H9 (cell line): ENCODE measurements at regions not wholly inside any gene's neighbourhood (a gene's known extent, or its start where the extent isn't known, plus 50 kb on each side); places are given as distances from the start of the nearest gene placed in this dataset.

Experiments used
- DNase-seq: peaks from one replicate; pipeline ENCODE4 v3.0.0-alpha.2; 2017
- H2AFZ ChIP-seq: one replicate; pipeline ENCODE4 v1.6.1; 2013; ENCODE audit warnings: mild to moderate bottlenecking, low read length, control low read depth, moderate library complexity
- H2AK5ac ChIP-seq: 2 replicates; pipeline ENCODE4 v1.6.1; 2013; ENCODE audit warnings: low read length, control low read depth, mixed read lengths; ENCODE audit not compliant: insufficient read length
- H2BK120ac ChIP-seq: one replicate; pipeline ENCODE4 v1.6.1; 2013; ENCODE audit warnings: low read depth, mild to moderate bottlenecking, low read length, control low read depth, inconsistent platforms; ENCODE audit not compliant: poor library complexity, severe bottlenecking
- H2BK12ac ChIP-seq: 2 replicates; pipeline ENCODE4 v1.6.1; 2013; ENCODE audit warnings: low read length, control low read depth, mixed read lengths, low read depth; ENCODE audit not compliant: insufficient read length
- H2BK15ac ChIP-seq: 2 replicates; pipeline ENCODE4 v1.6.1; 2013; ENCODE audit warnings: low read depth, low read length, control low read depth
- H2BK20ac ChIP-seq: one replicate; pipeline ENCODE4 v1.6.1; 2013; ENCODE audit warnings: low read depth, mild to moderate bottlenecking, low read length, control low read depth, inconsistent platforms; ENCODE audit not compliant: poor library complexity, severe bottlenecking
- H2BK5ac ChIP-seq: 2 replicates; pipeline ENCODE4 v1.6.1; 2013; ENCODE audit warnings: low read length, control low read depth, mixed read lengths; ENCODE audit not compliant: insufficient read length
- H3K14ac ChIP-seq: 2 replicates; pipeline ENCODE4 v1.6.1; 2013; ENCODE audit warnings: low read length, control low read depth; ENCODE audit not compliant: insufficient read depth
- H3K18ac ChIP-seq: 2 replicates; pipeline ENCODE4 v1.6.1; 2013; ENCODE audit warnings: low read depth, mild to moderate bottlenecking, mixed read lengths, low read length, control low read depth; ENCODE audit not compliant: insufficient read length
- H3K23ac ChIP-seq: 2 replicates; pipeline ENCODE4 v1.6.1; 2013; ENCODE audit warnings: low read length, control low read depth, mixed read lengths, low read depth; ENCODE audit not compliant: insufficient read length
- H3K23me2 ChIP-seq: 2 replicates; pipeline ENCODE4 v1.6.1; 2013; ENCODE audit warnings: low read depth, mild to moderate bottlenecking, mixed read lengths, low read length, control low read depth; ENCODE audit not compliant: insufficient read length, poor library complexity, severe bottlenecking
- H3K27ac ChIP-seq: 2 replicates; pipeline ENCODE4 v1.5.1; 2013; ENCODE audit warnings: low read length, control low read depth, mixed read lengths, low read depth; ENCODE audit not compliant: insufficient read length
- H3K27me3 ChIP-seq: 2 replicates; pipeline ENCODE4 v1.6.1; 2013; ENCODE audit warnings: low read length, control low read depth, inconsistent platforms; ENCODE audit not compliant: insufficient read depth
- H3K4ac ChIP-seq: 2 replicates; pipeline ENCODE4 v1.6.1; 2013; ENCODE audit warnings: low read depth, mild to moderate bottlenecking, control low read depth, inconsistent platforms, low read length, moderate library complexity
- H3K4me1 ChIP-seq: 2 replicates; pipeline ENCODE4 v1.6.1; 2013; ENCODE audit warnings: low read length, control low read depth, inconsistent platforms; ENCODE audit not compliant: insufficient read depth
- H3K4me2 ChIP-seq: 2 replicates; pipeline ENCODE4 v1.6.1; 2013; ENCODE audit warnings: low read length, control low read depth, mixed read lengths; ENCODE audit not compliant: insufficient read length, insufficient read depth
- H3K56ac ChIP-seq: 2 replicates; pipeline ENCODE4 v1.6.1; 2013; ENCODE audit warnings: low read depth, mild to moderate bottlenecking, mixed read lengths, low read length, control low read depth; ENCODE audit not compliant: insufficient read length
- H3K79me1 ChIP-seq: 2 replicates; pipeline ENCODE4 v1.6.1; 2013; ENCODE audit warnings: low read depth, mild to moderate bottlenecking, moderate library complexity, low read length, control low read depth, inconsistent platforms; ENCODE audit not compliant: insufficient read depth, poor library complexity, severe bottlenecking
- H3K79me2 ChIP-seq: 2 replicates; pipeline ENCODE4 v1.6.1; 2013; ENCODE audit warnings: low read length, control low read depth, inconsistent platforms; ENCODE audit not compliant: insufficient read depth
- H3K9ac ChIP-seq: 2 replicates; pipeline ENCODE4 v1.6.1; 2013; ENCODE audit warnings: low read length, control low read depth, mixed read lengths; ENCODE audit not compliant: insufficient read length; ENCODE audit errors: extremely low read depth
- H3K9me3 ChIP-seq: one replicate; pipeline ENCODE4 v1.6.1; 2013; ENCODE audit warnings: low read depth, low read length, inconsistent platforms; ENCODE audit not compliant: control insufficient read depth
- H3T11ph ChIP-seq: one replicate; pipeline ENCODE4 v1.6.1; 2013; ENCODE audit warnings: mild to moderate bottlenecking, low read length, control low read depth, inconsistent platforms
- H4K20me1 ChIP-seq: one replicate; pipeline ENCODE4 v1.6.1; 2013; ENCODE audit not compliant: control insufficient read depth, insufficient read length, insufficient read depth
- H4K5ac ChIP-seq: 2 replicates; pipeline ENCODE4 v1.6.1; 2013; ENCODE audit warnings: low read depth, mild to moderate bottlenecking, mixed read lengths, low read length, control low read depth; ENCODE audit not compliant: insufficient read length
- H4K8ac ChIP-seq: replicated peaks from 2 replicates; pipeline ENCODE4 v1.6.1; 2013; ENCODE audit warnings: low read length, control low read depth, mixed read lengths, low read depth; ENCODE audit not compliant: insufficient read length
- H4K91ac ChIP-seq: 2 replicates; pipeline ENCODE4 v1.6.1; 2013; ENCODE audit warnings: low read depth, mild to moderate bottlenecking, moderate library complexity, mixed read lengths, low read length, control low read depth; ENCODE audit not compliant: insufficient read length
- H3K27ac Mint-ChIP-seq, 3 experiments: 2 replicates in 2 of 3; 3 replicates in 1 of 3; pipeline ENCODE4 v1.8.0; 2020 to 2021; ENCODE audit warnings: mixed read lengths in 3 of 3, mild to moderate bottlenecking in 1 of 3, moderate library complexity in 1 of 3
- H3K27me3 Mint-ChIP-seq: 2 replicates; pipeline ENCODE4 v1.8.0; 2021; ENCODE audit warnings: low read depth, mild to moderate bottlenecking, moderate library complexity, mixed read lengths
- H3K36me3 Mint-ChIP-seq, 3 experiments: 2 replicates in 2 of 3; 3 replicates in 1 of 3; pipeline ENCODE4 v1.8.0; 2020 to 2021; ENCODE audit warnings: low read depth in 3 of 3, mixed read lengths in 3 of 3; ENCODE audit not compliant: insufficient read depth in 1 of 3
- H3K4me1 Mint-ChIP-seq, 2 experiments: 2 replicates each; pipeline ENCODE4 v1.8.0; 2020; ENCODE audit warnings: mixed read lengths in 2 of 2
- H3K4me3 Mint-ChIP-seq, 2 experiments: 2 replicates in 1 of 2; 3 replicates in 1 of 2; pipeline ENCODE4 v1.8.0; 2020 to 2021; ENCODE audit warnings: mild to moderate bottlenecking in 2 of 2, mixed read lengths in 2 of 2, moderate library complexity in 1 of 2
- H3K9me3 Mint-ChIP-seq, 2 experiments: 2 replicates in 1 of 2; 3 replicates in 1 of 2; pipeline ENCODE4 v1.8.0; 2020; ENCODE audit warnings: mild to moderate bottlenecking in 2 of 2, mixed read lengths in 2 of 2, moderate library complexity in 1 of 2
- WGBS: extraction: QIAGEN DNeasy Blood & Tissue Kit; methylation state at CpG from one replicate; pipeline ENCODE4 v1.1.7; 2013; ENCODE audit warnings: missing lambda C conversion rate, low lambda C conversion rate, mixed read lengths; ENCODE audit not compliant: insufficient read length; ENCODE audit errors: extremely low coverage; 5-methylcytosine and 5-hydroxymethylcytosine counted together
- TF ChIP-seq, protein P1 (sequence below): fragments of 200-600 bp; sonication (generic); conservative IDR thresholded peaks from 3 replicates; pipeline ENCODE4 v1.8.0; 2021; ENCODE audit warnings: antibody characterized with exemption, mild to moderate bottlenecking

DNA sequence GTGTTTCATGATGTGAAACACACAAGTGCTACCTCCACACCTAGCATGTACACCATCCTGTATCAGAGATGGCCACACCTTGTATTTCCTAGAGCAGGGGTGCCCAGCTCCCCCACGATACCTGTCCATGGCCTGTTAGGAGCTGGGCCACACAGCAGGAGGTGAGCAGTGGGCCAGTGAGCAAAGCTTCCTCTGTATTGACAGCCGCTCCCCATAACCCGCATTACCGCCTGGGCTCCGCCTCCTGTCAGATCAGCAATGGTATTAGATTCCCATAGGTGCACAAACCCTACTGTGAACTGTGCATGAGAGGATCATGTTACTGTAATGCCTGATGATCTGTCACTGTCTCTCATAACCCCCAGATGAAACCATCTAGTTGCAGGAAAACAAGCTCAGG, 145.6 kb upstream of the RNF32 start:
- H2BK20ac ChIP-seq, result no peak overlapping the region
- Mint-ChIP-seq H3K4me1 (no peaks in the 10 kb centered on the region), H3K4me3 (no peak overlapping the region), H3K27ac (no peak overlapping the region), H3K27me3 (peaks cover 2% of the 10 kb centered on the region; the same call in 1 of the 2 replicates), H3K9me3 (no peaks in the 10 kb centered on the region), H3K36me3 (no peaks in the 10 kb centered on the region)
- H4K8ac ChIP-seq, result no peak overlapping the region
- H2BK5ac ChIP-seq, result no peak overlapping the region
- H3K23me2 ChIP-seq, result no peaks in the 10 kb centered on the region
- H3K27ac ChIP-seq, result no peak overlapping the region
- H3K79me2 ChIP-seq, result no peaks in the 10 kb centered on the region
- no peaks in the 10 kb centered on the region for H3K79me1 ChIP-seq
- DNase-seq, result no peak
- no peaks in the 10 kb centered on the region for H3K9me3 ChIP-seq
- H4K5ac ChIP-seq, result no peak overlapping the region
- no peak overlapping the region for H3K4ac ChIP-seq
- no peak overlapping the region for H3K4me2 ChIP-seq
- H3K14ac ChIP-seq, result no peak overlapping the region; the same call in 1 of the 2 replicates
- no peak overlapping the region for H2BK120ac ChIP-seq
- no peaks in the 10 kb centered on the region for H3K27me3 ChIP-seq
- H3K23ac ChIP-seq, result no peak overlapping the region
- no peak overlapping the region for H2AK5ac ChIP-seq
- H2BK15ac ChIP-seq, result no peak overlapping the region
- TF ChIP-seq, protein P1, sequence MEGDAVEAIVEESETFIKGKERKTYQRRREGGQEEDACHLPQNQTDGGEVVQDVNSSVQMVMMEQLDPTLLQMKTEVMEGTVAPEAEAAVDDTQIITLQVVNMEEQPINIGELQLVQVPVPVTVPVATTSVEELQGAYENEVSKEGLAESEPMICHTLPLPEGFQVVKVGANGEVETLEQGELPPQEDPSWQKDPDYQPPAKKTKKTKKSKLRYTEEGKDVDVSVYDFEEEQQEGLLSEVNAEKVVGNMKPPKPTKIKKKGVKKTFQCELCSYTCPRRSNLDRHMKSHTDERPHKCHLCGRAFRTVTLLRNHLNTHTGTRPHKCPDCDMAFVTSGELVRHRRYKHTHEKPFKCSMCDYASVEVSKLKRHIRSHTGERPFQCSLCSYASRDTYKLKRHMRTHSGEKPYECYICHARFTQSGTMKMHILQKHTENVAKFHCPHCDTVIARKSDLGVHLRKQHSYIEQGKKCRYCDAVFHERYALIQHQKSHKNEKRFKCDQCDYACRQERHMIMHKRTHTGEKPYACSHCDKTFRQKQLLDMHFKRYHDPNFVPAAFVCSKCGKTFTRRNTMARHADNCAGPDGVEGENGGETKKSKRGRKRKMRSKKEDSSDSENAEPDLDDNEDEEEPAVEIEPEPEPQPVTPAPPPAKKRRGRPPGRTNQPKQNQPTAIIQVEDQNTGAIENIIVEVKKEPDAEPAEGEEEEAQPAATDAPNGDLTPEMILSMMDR, result no peak
- H2AFZ ChIP-seq, result no peak overlapping the region
- no peaks in the 10 kb centered on the region for H4K20me1 ChIP-seq
- no peak overlapping the region for H3K18ac ChIP-seq
- WGBS, result no CpG with 5 or more reads among the region's 5 CpGs
- H3K4me1 ChIP-seq, result no peaks in the 10 kb centered on the region
- no peak overlapping the region for H2BK12ac ChIP-seq
- no peak overlapping the region for H3K9ac ChIP-seq
- no peak overlapping the region for H3K56ac ChIP-seq
- H4K91ac ChIP-seq, result no peak overlapping the region
- no peak overlapping the region for H3T11ph ChIP-seq
